Keratinocyte (primary cell): ENCODE measurements at regions not wholly inside any gene's neighbourhood (a gene's known extent, or its start where the extent isn't known, plus 50 kb on each side); places are given as distances from the start of the nearest gene placed in this dataset.

Experiments used
- EZH2 ChIP-seq: IDR thresholded peaks from one replicate; pipeline ENCODE4 v1.6.1; 2012; ENCODE audit warnings: inconsistent platforms, mild to moderate bottlenecking, low read length, moderate library complexity
- TF ChIP-seq, protein P1 (sequence below), 3 experiments: IDR thresholded peaks in 1 of 3; conservative IDR thresholded peaks in 1 of 3; optimal IDR thresholded peaks in 1 of 3; 2 replicates in 2 of 3; 3 replicates in 1 of 3; pipeline versions ENCODE3 to v1.5.1; 2011; ENCODE audit warnings: low read length in 3 of 3, mild to moderate bottlenecking in 3 of 3, moderate library complexity in 2 of 3, control low read depth in 1 of 3, inconsistent platforms in 1 of 3; ENCODE audit not compliant: insufficient read depth in 2 of 3; ENCODE audit errors: extremely low read depth in 1 of 3

DNA sequence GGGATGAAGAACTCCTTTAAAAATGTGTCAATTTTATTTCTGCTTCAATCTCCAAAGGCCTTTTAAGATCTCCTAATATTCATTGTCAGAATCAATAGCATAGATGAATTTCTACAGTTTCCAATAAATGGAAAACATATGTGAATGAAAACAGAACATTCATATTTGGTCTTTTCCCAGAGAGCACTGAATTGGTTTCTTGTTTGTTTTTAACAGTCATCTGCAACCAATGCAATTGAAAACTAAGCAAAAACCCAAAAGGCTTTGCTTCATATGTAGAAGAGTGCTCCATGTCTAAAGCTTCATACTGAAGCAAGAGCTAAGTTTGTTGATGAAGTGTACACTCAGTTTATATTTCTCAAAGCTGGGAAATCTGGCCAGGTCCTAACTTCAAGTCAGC, 426.5 kb upstream of the CDIN1 start:
- TF ChIP-seq, protein P1, sequence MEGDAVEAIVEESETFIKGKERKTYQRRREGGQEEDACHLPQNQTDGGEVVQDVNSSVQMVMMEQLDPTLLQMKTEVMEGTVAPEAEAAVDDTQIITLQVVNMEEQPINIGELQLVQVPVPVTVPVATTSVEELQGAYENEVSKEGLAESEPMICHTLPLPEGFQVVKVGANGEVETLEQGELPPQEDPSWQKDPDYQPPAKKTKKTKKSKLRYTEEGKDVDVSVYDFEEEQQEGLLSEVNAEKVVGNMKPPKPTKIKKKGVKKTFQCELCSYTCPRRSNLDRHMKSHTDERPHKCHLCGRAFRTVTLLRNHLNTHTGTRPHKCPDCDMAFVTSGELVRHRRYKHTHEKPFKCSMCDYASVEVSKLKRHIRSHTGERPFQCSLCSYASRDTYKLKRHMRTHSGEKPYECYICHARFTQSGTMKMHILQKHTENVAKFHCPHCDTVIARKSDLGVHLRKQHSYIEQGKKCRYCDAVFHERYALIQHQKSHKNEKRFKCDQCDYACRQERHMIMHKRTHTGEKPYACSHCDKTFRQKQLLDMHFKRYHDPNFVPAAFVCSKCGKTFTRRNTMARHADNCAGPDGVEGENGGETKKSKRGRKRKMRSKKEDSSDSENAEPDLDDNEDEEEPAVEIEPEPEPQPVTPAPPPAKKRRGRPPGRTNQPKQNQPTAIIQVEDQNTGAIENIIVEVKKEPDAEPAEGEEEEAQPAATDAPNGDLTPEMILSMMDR (optimal IDR thresholded peaks at IDR 0.05 in 1 of 3, IDR thresholded peaks at IDR 0.05 in 1 of 3, conservative IDR thresholded peaks at IDR 0.05 in 1 of 3; ENCODE audit: extremely low read depth in 1 of 3, insufficient read depth in 2 of 3, low read length in 3 of 3), result no peak
- no peak for TF ChIP-seq EZH2
